HFFc6 (cell line): ENCODE measurements at regions not wholly inside any gene's neighbourhood (a gene's known extent, or its start where the extent isn't known, plus 50 kb on each side); places are given as distances from the start of the nearest gene placed in this dataset.
"Not testable (repeated sequence)": the region's sequence is repeated elsewhere in the genome, so short reads cannot be mapped to it uniquely, and the experiment has no call there.

ENCODE experiments used
- DNase-seq: peaks from one replicate; pipeline ENCODE4 v3.0.0-alpha.2; 2018
- H3K27ac Mint-ChIP-seq: 2 replicates; pipeline ENCODE4 v1.8.0; 2020; ENCODE audit warnings: mild to moderate bottlenecking, mixed read lengths
- H3K27me3 Mint-ChIP-seq: 2 replicates; pipeline ENCODE4 v1.8.0; 2021; ENCODE audit warnings: mild to moderate bottlenecking, moderate library complexity, mixed read lengths; ENCODE audit not compliant: insufficient read depth
- H3K36me3 Mint-ChIP-seq: 2 replicates; pipeline ENCODE4 v1.8.0; 2021; ENCODE audit warnings: low read depth, mixed read lengths
- H3K4me1 Mint-ChIP-seq: 2 replicates; pipeline ENCODE4 v1.8.0; 2020; ENCODE audit warnings: low read depth, mixed read lengths
- H3K4me3 Mint-ChIP-seq: 2 replicates; pipeline ENCODE4 v1.8.0; 2020; ENCODE audit warnings: mild to moderate bottlenecking, moderate library complexity, mixed read lengths
- H3K9me3 Mint-ChIP-seq: 2 replicates; pipeline ENCODE4 v1.8.0; 2020; ENCODE audit warnings: mild to moderate bottlenecking, mixed read lengths
- TF ChIP-seq, protein P1 (sequence below): fragments of 200-600 bp; sonication (generic); IDR thresholded peaks from 2 replicates; pipeline ENCODE4 v1.5.0; 2021; ENCODE audit warnings: antibody characterized with exemption, mild to moderate bottlenecking

DNA sequence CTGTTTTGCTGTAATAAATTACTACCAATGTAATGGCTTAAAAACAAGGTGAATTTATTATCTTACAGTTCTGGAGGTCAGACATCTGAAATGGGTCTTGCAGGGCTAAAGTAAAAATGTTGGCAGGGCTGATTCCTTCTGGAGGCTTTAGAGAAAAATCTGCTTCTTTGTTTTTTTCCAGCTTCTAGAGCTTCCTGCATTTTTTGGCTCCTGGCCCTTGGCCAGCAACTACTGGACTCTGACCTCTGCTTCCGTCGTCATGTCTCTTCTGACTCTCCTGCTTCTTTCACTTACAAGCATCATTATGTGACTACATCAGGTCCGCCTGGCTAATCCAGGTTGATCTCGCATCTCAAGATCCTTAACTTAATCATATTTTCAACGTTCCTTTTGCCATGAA is 350.9 kb downstream of the S1PR1 start:
- peaks cover 9% of the 10 kb centered on the region for H3K9me3 Mint-ChIP-seq
- no peaks in the 10 kb centered on the region for H3K27me3 Mint-ChIP-seq
- no peaks in the 10 kb centered on the region for H3K36me3 Mint-ChIP-seq
- no peak for DNase-seq
- no peak overlapping the region for H3K4me3 Mint-ChIP-seq
- H3K4me1 Mint-ChIP-seq: no peaks in the 10 kb centered on the region
- H3K27ac Mint-ChIP-seq: no peak overlapping the region
- TF ChIP-seq, protein P1, sequence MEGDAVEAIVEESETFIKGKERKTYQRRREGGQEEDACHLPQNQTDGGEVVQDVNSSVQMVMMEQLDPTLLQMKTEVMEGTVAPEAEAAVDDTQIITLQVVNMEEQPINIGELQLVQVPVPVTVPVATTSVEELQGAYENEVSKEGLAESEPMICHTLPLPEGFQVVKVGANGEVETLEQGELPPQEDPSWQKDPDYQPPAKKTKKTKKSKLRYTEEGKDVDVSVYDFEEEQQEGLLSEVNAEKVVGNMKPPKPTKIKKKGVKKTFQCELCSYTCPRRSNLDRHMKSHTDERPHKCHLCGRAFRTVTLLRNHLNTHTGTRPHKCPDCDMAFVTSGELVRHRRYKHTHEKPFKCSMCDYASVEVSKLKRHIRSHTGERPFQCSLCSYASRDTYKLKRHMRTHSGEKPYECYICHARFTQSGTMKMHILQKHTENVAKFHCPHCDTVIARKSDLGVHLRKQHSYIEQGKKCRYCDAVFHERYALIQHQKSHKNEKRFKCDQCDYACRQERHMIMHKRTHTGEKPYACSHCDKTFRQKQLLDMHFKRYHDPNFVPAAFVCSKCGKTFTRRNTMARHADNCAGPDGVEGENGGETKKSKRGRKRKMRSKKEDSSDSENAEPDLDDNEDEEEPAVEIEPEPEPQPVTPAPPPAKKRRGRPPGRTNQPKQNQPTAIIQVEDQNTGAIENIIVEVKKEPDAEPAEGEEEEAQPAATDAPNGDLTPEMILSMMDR: no peak

GRCh38 chr1:101588677-101589076 is 351.9 kb downstream of the S1PR1 start:
- no peaks in the 10 kb centered on the region for H3K4me1 Mint-ChIP-seq
- peaks cover 6% of the 10 kb centered on the region for H3K9me3 Mint-ChIP-seq
- H3K36me3 Mint-ChIP-seq: no peaks in the 10 kb centered on the region
- no peak for DNase-seq
- TF ChIP-seq, protein P1: no peak
- no peaks in the 10 kb centered on the region for H3K27me3 Mint-ChIP-seq
- H3K4me3 Mint-ChIP-seq: no peak overlapping the region
- H3K27ac Mint-ChIP-seq: no peak overlapping the region

- no peaks in the 10 kb centered on the region for H3K36me3 Mint-ChIP-seq
- H3K4me1 Mint-ChIP-seq: no peaks in the 10 kb centered on the region
- no peaks in the 10 kb centered on the region for H3K27me3 Mint-ChIP-seq
- DNase-seq: no peak
- H3K4me3 Mint-ChIP-seq: no peak overlapping the region
- TF ChIP-seq, protein P1: no peak
- H3K27ac Mint-ChIP-seq: no peak overlapping the region
- H3K9me3 Mint-ChIP-seq: peaks cover 7% of the 10 kb centered on the region
These were observed 356.0 kb downstream of the S1PR1 start for GRCh38 chr1:101592845-101593244.

- no peak overlapping the region for H3K4me3 Mint-ChIP-seq
- H3K9me3 Mint-ChIP-seq: peaks cover 3% of the 10 kb centered on the region; the same call in 1 of the 2 replicates
- TF ChIP-seq, protein P1: no peak
These were observed 359.1 kb downstream of the S1PR1 start for GRCh38 chr1:101595881-101596374.

GRCh38 chr1:101600615-101601014 is 363.8 kb downstream of the S1PR1 start:
- DNase-seq: not testable (repeated sequence)

More at GRCh38 chr1:101595881-101596374, 359.1 kb downstream of the S1PR1 start:
- Mint-ChIP-seq H3K27me3 (no peaks in the 10 kb centered on the region), H3K36me3 (no peaks in the 10 kb centered on the region), H3K4me1 (no peaks in the 10 kb centered on the region), H3K27ac (no peak overlapping the region)
- DNase-seq: no peak

DNA sequence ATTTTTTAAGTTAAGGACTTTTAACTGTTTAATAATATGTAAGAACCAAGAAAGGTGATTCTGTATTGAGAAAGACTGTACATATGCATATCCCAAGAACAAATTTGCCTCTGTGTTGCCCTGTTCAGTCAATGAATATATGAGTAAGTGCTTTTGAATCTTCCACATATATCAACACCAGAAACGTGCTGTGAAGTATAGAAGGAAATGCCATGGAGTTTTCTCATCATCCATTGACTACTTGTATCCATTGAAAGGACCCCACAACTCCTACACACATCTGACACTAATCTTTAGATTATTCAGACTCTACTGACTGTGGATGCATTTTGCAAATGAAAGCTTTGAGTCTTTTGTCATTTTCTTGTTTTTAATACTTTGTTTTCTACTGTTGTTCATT is 366.9 kb downstream of the S1PR1 start:
- Mint-ChIP-seq H3K4me1 (no peaks in the 10 kb centered on the region), H3K36me3 (no peaks in the 10 kb centered on the region), H3K27ac (no peak overlapping the region), H3K9me3 (peaks cover 37% of the 10 kb centered on the region), H3K4me3 (no peak overlapping the region), H3K27me3 (no peaks in the 10 kb centered on the region; the same call in 1 of the 2 replicates)
- TF ChIP-seq, protein P1: no peak
- no peak for DNase-seq

More at GRCh38 chr1:101600615-101601014, 363.8 kb downstream of the S1PR1 start:
- H3K36me3 Mint-ChIP-seq, H3K4me3 Mint-ChIP-seq, H3K27ac Mint-ChIP-seq, H3K27me3 Mint-ChIP-seq, H3K4me1 Mint-ChIP-seq: not testable (repeated sequence)
- H3K9me3 Mint-ChIP-seq: peaks cover 22% of the 10 kb centered on the region
